ENCODE measurements at regions not wholly inside any gene's neighbourhood (a gene's known extent, or its start where the extent isn't known, plus 50 kb on each side); places are given as distances from the start of the nearest gene placed in this dataset.
"Not testable (repeated sequence)": the region's sequence is repeated elsewhere in the genome, so short reads cannot be mapped to it uniquely, and the experiment has no call there.

DNA sequence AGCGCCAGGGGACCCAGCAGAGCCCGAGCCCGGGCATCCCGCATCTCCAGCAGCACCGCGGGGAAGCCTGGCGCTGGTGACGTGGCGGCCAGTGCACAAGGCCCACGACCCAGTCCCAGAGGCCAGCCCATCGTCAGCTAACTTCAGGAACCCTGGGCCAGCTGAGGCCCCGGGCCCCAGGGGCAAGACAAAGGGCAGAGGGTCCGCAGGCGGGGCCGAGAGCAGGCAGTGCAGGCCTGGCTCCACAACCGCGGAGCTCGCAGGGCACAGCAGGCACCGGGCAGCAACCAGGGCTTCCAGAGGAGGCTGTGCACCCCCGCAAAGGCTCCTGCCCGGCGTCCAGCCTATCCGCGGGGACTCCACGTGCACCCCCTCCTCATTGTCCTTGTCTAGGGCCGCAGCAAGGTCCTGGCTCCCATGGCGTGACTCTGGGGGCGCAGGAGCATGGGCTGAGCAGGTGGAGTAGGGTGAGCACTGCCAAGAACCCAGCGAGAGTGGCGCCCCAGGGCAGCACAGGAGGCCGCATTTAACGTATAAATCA lies 352.5 kb downstream of the KCNJ18 start:
- in situ Hi-C loops (cut with MboI; ENCODE audit: low sequenced_read_pairs) = not testable (repeated sequence)

- in situ Hi-C loops (cut with MboI; ENCODE audit: low sequenced_read_pairs) = not testable (repeated sequence)
Observed at GRCh38 chr17:22047521-22047920, 355.2 kb downstream of the KCNJ18 start.

- in situ Hi-C loops (cut with MboI; ENCODE audit: low sequenced_read_pairs) = not testable (repeated sequence)
Observed at GRCh38 chr17:22048226-22048625, 355.9 kb downstream of the KCNJ18 start.

DNA sequence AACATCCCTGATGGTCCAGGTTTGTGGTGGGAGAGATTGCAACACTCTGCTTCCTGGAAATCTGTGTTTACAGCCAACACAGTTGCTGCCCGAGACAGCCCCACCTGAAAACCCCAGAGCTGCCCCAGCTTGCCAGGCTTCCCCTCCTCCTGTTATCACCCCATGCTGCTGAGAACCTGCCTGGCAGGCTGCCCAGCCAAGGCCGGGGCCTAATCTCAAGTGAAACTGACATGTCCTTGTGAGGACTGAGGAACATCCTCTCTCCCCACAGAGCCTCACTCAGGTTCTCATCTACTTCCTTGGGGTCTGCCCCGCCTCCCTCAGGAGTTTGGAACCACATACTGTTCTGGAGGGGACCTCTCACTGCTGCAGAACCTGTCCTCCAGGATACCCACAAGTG lies 358.4 kb downstream of the KCNJ18 start:
- in situ Hi-C loops (cut with MboI; ENCODE audit: low sequenced_read_pairs) = not testable (repeated sequence)

GRCh38 chr17:22052715-22053114 lies 360.4 kb downstream of the KCNJ18 start:
- in situ Hi-C loops (cut with MboI; ENCODE audit: low sequenced_read_pairs) = not testable (repeated sequence)

GRCh38 chr17:22056566-22056965 lies 364.2 kb downstream of the KCNJ18 start:
- in situ Hi-C loops (cut with MboI; ENCODE audit: low sequenced_read_pairs) = not testable (repeated sequence)

GRCh38 chr17:22075918-22076317 lies 383.6 kb downstream of the KCNJ18 start:
- in situ Hi-C loops (cut with MboI; ENCODE audit: low sequenced_read_pairs) = not testable (repeated sequence)

GRCh38 chr17:22088589-22088988 lies 396.3 kb downstream of the KCNJ18 start:
- in situ Hi-C loops (cut with MboI; ENCODE audit: low sequenced_read_pairs) = not testable (repeated sequence)

DNA sequence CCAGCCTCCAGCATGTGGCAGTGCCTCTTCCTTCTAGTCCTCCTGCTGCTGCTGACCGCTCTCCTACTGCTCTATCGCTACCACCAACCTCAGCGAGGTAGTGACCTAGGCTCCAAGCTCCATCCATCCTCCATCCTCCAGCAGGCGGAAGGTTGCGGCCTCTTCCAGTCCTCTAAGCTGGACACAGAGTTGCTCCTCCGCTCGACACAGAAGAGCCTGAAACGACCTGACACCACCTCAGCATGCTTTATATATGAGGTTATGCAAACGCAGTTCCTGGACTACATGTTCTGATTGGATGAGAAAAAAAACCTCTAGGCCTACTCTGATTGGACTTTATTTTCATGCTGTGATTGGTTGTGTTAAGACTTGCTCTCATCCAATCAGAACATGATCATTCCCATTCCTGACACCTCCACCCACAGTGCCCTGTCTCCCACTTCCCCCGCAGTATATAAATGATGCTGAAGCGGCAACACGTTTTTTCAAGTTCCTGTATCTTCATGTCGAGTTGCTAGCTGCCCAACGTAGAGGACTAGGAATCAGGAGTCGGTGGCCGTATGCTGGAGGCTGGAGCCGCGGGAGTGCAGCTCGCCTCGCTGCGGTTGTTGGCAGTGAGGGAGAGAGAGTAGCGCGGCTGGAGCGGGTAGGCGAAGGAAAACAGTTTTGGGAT lies 398.1 kb downstream of the KCNJ18 start:
- in situ Hi-C loops (cut with MboI; ENCODE audit: low sequenced_read_pairs) = no loop called here

DNA sequence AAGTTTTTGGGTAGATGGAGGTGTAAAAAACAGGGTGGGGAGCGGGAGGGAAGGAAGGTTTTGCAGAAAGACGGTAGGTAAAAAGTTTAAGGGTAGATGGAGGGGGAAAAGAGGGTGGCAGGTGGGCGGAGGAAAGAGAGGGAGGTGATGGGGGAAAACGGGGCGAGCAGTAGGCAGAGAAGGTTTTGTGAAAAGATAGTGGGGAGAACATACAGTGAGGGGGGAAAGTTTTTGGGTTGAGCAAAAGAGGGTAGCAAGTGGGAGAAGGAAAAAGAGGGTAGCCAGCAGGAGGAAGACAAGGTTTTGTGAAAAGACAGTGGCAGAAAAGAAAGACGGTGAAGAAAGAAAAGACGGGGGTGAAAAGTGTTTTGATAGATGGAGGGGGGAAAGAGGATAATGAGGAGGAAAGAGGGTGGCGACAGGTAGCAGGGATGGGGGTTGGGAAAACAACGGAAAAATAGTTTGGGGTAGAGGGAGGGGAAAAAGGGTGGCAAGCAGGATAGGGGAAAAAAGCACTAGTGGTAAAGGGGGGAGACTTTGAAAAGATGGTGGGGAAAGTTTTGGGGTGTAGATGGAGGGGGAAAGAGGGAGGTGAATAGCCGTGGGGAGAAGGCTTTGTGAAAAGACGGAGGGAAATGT lies 398.8 kb downstream of the KCNJ18 start:
- in situ Hi-C loops (cut with MboI; ENCODE audit: low sequenced_read_pairs) = not testable (repeated sequence)

DNA sequence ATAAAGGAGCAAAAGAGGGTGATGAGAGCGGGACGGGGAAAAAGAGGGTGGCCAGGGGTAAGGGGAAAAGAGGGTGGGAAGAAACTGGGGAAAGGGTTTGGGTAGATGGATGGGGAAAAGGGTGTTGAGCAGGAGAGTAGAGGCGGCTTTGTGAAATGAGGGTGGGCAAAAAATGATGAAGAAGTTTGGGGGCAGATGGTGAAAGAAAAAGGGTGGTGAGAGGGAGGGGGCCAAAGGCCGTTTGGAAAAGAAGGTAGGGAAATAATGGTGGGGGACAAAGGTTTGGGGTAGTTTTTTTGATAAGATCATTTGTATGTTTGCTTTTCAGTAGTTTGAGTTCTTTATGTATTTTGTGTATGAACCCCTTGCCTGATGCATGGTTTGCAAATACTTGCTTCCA lies 399.5 kb downstream of the KCNJ18 start:
- in situ Hi-C loops (cut with MboI; ENCODE audit: low sequenced_read_pairs) = not testable (repeated sequence)

GRCh38 chr17:22095414-22095813 lies 403.1 kb downstream of the KCNJ18 start:
- in situ Hi-C loops (cut with MboI; ENCODE audit: low sequenced_read_pairs) = not testable (repeated sequence)

DNA sequence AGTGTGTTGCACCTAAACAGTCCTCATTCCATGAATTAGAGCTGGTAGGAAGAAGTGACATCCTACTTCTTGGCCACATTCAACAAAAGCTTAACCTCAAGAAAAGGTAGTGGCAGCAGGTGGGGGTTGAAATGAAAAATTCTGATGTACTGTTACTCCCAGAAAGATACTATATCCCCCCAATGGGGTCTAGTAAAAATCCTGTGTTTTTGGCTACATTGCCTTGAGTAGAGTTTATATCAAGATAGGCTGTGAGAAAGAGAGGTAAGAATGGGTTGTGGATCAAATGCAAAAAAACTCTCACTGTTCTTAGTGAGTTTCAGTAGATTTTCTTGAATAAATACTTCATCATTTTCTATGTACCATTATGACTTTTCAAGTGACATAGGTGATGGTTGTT lies 407.3 kb downstream of the KCNJ18 start:
- in situ Hi-C loops (cut with MboI; ENCODE audit: low sequenced_read_pairs) = not testable (repeated sequence)

DNA sequence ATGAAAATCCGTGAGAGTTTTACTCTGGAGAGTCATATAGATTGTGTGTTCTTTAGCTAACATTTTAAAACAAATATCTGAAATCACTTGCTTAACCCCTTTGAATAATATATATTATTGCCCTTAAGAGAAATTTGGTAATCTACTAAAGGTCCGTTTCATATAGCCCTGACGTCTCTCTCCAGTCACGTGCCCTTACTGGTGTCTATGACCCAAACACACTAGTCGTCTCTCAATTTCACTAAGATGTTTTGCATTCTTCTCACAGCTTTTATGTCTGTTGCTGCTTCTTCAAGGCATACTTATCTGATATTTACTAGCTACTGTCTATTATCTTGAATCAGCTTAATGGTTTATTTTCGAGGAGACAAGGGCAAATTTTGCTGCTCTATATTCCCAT lies 409.9 kb downstream of the KCNJ18 start:
- in situ Hi-C loops (cut with MboI; ENCODE audit: low sequenced_read_pairs) = no loop called here

DNA sequence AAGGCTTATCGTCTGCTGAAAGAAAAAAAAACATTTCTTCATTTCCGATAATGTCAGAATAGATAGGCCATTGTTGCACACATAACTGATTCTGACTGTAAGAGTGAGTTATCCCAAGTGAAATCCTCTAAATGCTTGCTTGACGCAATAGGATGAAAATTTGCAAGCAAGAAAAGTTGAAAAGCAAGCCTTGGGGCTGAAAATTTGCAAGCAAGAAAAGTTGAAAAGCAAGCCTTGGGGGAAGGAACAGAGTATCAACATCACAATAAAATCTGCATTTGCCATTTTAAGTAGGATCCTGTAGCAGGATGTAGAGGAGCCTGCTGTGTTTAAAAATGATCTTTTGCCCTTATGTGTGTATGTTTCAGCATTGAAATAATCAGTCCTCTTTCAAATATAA lies 424.4 kb downstream of the KCNJ18 start:
- in situ Hi-C loops (cut with MboI; ENCODE audit: low sequenced_read_pairs) = not testable (repeated sequence)

DNA sequence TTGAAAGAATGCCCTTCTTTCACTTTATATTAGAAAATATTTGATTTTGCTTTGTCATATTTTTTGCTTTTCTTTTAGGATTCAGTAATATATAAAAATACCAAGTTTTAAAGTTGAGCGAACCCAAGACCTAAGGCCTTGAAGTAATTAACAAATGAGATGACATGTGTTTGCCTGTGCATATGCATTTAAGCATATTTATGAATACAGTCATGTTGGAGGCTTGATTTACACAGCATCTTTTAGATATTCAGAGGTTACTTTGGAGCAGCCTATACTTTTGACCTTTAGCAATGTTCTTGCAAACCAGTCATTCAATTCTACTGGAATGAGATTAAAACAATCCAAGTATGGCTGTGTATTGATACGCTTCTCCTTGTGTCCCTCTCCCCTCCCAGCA lies 425.1 kb downstream of the KCNJ18 start:
- in situ Hi-C loops (cut with MboI; ENCODE audit: low sequenced_read_pairs) = not testable (repeated sequence)

GRCh38 chr17:22119016-22119415 lies 426.7 kb downstream of the KCNJ18 start:
- in situ Hi-C loops (cut with MboI; ENCODE audit: low sequenced_read_pairs) = not testable (repeated sequence)

DNA sequence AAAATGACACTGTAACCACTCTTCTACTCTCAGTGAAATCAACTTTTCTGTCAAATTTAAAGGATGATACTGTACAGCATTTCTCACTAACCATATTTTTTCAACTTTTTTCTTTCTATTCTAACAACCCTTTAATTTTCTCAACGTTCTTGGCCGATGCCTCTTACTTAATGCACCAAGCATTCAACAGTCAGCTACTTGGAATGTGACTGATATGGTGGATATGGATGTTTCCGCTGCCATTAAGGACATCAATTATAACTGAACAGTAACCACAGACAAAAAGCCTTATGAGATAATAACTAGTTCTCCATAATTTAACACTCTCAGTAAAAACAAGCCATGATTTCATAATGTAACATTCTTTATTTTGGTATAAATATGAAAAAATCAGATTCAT lies 427.4 kb downstream of the KCNJ18 start:
- in situ Hi-C loops (cut with MboI; ENCODE audit: low sequenced_read_pairs) = not testable (repeated sequence)

- in situ Hi-C loops (cut with MboI; ENCODE audit: low sequenced_read_pairs) = no loop called here
Observed at GRCh38 chr17:22123536-22124281, 431.4 kb downstream of the KCNJ18 start.

DNA sequence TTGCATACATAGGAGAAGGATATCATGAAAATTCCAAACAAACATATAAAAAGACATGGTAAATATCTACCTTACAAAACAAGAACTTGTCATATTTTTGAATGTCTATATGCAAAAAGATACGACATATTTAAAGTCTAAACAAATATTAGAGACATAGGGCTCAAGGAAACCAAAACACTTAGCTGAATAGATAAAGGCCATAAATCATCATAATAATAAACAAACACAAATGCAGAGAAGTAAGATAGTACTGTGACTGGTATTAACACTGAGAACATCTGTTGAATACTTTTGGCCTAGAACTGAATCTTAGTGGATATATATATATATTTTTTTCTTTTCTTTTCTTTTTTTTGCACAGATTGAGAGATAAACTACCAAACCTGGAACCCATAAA lies 435.8 kb downstream of the KCNJ18 start:
- in situ Hi-C loops (cut with MboI; ENCODE audit: low sequenced_read_pairs) = no loop called here

GRCh38 chr17:22128723-22129122 lies 436.4 kb downstream of the KCNJ18 start:
- in situ Hi-C loops (cut with MboI; ENCODE audit: low sequenced_read_pairs) = no loop called here

- in situ Hi-C loops (cut with MboI; ENCODE audit: low sequenced_read_pairs) = not testable (repeated sequence)
Observed at GRCh38 chr17:22129920-22130319, 437.6 kb downstream of the KCNJ18 start.
